ENCODE measurements at regions not wholly inside any gene's neighbourhood (a gene's known extent, or its start where the extent isn't known, plus 50 kb on each side); places are given as distances from the start of the nearest gene placed in this dataset.

DNA sequence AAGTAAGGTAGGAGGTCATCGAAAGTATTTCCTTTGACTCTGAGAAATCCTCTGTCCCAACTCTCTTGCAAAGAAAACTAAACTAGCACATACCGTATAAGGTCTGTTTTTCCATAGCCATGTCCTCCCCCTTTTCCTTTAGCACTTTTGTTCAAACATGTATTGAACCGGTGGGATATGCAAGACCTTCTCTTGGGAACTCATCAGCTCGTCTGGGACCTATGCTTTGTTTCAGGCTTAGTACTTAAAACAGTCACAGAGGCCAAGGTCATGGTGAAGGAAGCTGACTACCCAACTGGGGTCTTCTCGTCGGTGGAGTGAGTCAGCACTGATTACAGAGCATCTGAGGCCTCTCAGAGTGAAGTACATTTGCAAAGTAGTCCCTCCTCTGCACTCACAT lies 185.0 kb downstream of the ZBTB18 start:
- DNase-seq (no peak), ATAC-seq (no peak)
- Histone ChIP-seq H3K4me3 (no peak overlapping the region), H3K27ac (no peak overlapping the region), H3K36me3 (no peaks in the 10 kb centered on the region), H3K4me1 (peaks cover 0 to 3% (median 0%) of the 10 kb centered on the region in 9 donors), H3K27me3 (peaks cover 0 to 24% (median 0%) of the 10 kb centered on the region in 7 donors), H3K9me3 (no peaks in the 10 kb centered on the region)
- intact Hi-C loops (cut with DNase I) = no loop called here
- 57 to 59% methylated on average over 6 of the region's 6 CpGs for WGBS, 2 donors
- no peak for TF ChIP-seq CTCF (IDR thresholded peaks at IDR 0.05)

- Histone ChIP-seq H3K4me3 (no peak overlapping the region), H3K9me3 (no peaks in the 10 kb centered on the region), H3K27ac (no peak overlapping the region), H3K36me3 (no peaks in the 10 kb centered on the region), H3K27me3 (peaks cover 0 to 18% (median 0%) of the 10 kb centered on the region in 7 donors), H3K4me1 (no peaks in the 10 kb centered on the region)
- TF ChIP-seq CTCF (IDR thresholded peaks at IDR 0.05) = no peak
- ATAC-seq (no peak), DNase-seq (no peak)
- WGBS, 2 donors = 91% methylated on average over 7 of the region's 7 CpGs
- intact Hi-C loops (cut with DNase I) = no loop called here
These were observed 185.6 kb downstream of the ZBTB18 start for GRCh38 chr1:244236721-244237120.

GRCh38 chr1:244237445-244237844 lies 186.4 kb downstream of the ZBTB18 start:
- no peak overlapping the region for H3K4me3 ChIP-seq
- H3K27ac ChIP-seq = no peak overlapping the region
- 81 to 88% methylated on average over 8 of the region's 8 CpGs for WGBS, 2 donors
- no peak for ATAC-seq
- DNase-seq = no peak
- no peaks in the 10 kb centered on the region for H3K9me3 ChIP-seq
- no peak for TF ChIP-seq CTCF (IDR thresholded peaks at IDR 0.05)
- peaks cover 0 to 12% (median 0%) of the 10 kb centered on the region in 7 donors for H3K27me3 ChIP-seq
- no peaks in the 10 kb centered on the region for H3K4me1 ChIP-seq
- H3K36me3 ChIP-seq = no peaks in the 10 kb centered on the region
- intact Hi-C loops (cut with DNase I) = no loop called here

GRCh38 chr1:244239261-244239770 lies 188.2 kb downstream of the ZBTB18 start:
- 96 to 97% methylated on average over 4 of the region's 4 CpGs for WGBS, 2 donors
- no peak overlapping the region for H3K4me3 ChIP-seq
- no peaks in the 10 kb centered on the region for H3K36me3 ChIP-seq
- no peak for ATAC-seq
- no peak for TF ChIP-seq CTCF (IDR thresholded peaks at IDR 0.05)
- intact Hi-C loops (cut with DNase I) = no loop called here
- no peaks in the 10 kb centered on the region for H3K27me3 ChIP-seq
- no peaks in the 10 kb centered on the region for H3K4me1 ChIP-seq
- no peaks in the 10 kb centered on the region for H3K9me3 ChIP-seq
- H3K27ac ChIP-seq = no peak overlapping the region
- no peak for DNase-seq
